Chondrocyte (in vitro differentiated cells): ENCODE measurements at regions not wholly inside any gene's neighbourhood (a gene's known extent, or its start where the extent isn't known, plus 50 kb on each side); places are given as distances from the start of the nearest gene placed in this dataset.

Experiments used
- DNase-seq: peaks from one replicate; pipeline ENCODE4 v3.0.0; 2021; ENCODE audit warnings: mixed read lengths, low spot score
- H3K27ac Mint-ChIP-seq: one replicate; pipeline ENCODE4 v1.8.0; 2021; ENCODE audit warnings: mild to moderate bottlenecking, moderate library complexity, mixed read lengths; ENCODE audit not compliant: unreplicated experiment
- H3K27me3 Mint-ChIP-seq: 2 replicates; pipeline ENCODE4 v1.8.0; 2021; ENCODE audit warnings: low read depth, mixed read lengths
- H3K36me3 Mint-ChIP-seq: 2 replicates; pipeline ENCODE4 v1.8.0; 2021; ENCODE audit warnings: low read depth, mixed read lengths
- H3K4me1 Mint-ChIP-seq: 2 replicates; pipeline ENCODE4 v1.8.0; 2021; ENCODE audit warnings: low read depth, mild to moderate bottlenecking, mixed read lengths
- H3K4me3 Mint-ChIP-seq: one replicate; pipeline ENCODE4 v1.8.0; 2021; ENCODE audit warnings: mild to moderate bottlenecking, moderate library complexity, mixed read lengths; ENCODE audit not compliant: unreplicated experiment
- H3K9me3 Mint-ChIP-seq: 2 replicates; pipeline ENCODE4 v1.8.0; 2021; ENCODE audit warnings: low read depth, mixed read lengths
- TF ChIP-seq, protein P1 (sequence below): fragments of 200-600 bp; sonication (generic); IDR thresholded peaks from 2 replicates; pipeline ENCODE4 v1.5.0; 2021; ENCODE audit warnings: antibody characterized with exemption, mild to moderate bottlenecking, moderate library complexity

DNA sequence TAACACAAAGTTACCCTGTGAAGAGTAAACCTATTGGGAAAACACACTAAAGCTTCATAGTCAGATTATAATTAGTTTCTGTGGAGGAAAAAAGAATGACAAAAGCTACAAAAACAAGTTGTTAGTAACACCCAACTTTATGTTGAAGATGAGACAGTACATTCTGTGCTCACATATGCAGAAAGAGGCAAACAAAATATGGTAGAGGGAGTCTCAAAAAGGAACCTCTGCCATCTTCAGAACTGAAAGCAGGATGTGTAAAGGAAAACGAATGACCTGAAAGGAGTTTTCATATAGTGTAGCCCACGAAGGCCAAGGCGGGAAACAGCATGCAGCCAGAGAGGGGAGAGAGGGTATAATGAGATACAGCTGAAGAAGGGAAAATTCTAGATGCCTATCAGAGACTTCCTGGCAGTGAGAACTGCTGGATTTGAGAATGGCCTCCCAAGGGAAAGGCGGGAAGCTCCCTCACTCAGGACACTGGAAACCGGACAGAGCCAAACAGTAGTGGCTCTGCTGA lies 84.1 kb upstream of the HEY2 start:
- Mint-ChIP-seq H3K27me3 (no peaks in the 10 kb centered on the region), H3K4me3 (no peak overlapping the region), H3K27ac (no peak overlapping the region), H3K36me3 (no peaks in the 10 kb centered on the region), H3K4me1 (peaks cover 15% of the 10 kb centered on the region), H3K9me3 (no peaks in the 10 kb centered on the region)
- no peak for DNase-seq
- TF ChIP-seq, protein P1, sequence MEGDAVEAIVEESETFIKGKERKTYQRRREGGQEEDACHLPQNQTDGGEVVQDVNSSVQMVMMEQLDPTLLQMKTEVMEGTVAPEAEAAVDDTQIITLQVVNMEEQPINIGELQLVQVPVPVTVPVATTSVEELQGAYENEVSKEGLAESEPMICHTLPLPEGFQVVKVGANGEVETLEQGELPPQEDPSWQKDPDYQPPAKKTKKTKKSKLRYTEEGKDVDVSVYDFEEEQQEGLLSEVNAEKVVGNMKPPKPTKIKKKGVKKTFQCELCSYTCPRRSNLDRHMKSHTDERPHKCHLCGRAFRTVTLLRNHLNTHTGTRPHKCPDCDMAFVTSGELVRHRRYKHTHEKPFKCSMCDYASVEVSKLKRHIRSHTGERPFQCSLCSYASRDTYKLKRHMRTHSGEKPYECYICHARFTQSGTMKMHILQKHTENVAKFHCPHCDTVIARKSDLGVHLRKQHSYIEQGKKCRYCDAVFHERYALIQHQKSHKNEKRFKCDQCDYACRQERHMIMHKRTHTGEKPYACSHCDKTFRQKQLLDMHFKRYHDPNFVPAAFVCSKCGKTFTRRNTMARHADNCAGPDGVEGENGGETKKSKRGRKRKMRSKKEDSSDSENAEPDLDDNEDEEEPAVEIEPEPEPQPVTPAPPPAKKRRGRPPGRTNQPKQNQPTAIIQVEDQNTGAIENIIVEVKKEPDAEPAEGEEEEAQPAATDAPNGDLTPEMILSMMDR, result no peak

DNA sequence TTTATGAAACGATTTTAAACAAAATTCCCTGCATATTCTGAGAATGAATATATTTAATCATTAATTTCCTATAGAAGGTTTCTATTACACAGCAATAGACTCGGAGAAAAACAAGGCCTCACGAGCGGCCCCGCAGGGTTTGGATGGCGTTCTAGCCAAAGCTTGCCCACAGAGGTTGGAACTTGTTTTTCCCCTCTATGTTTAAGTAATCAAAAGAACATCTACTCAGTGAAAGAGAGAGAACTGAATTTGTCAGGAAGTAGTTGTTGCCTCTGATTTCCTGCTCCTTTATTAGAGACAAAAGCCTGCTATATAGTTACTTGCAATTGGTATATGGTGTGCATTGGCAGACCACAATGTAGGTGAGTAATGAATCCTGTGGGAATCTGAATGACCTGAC lies 82.1 kb upstream of the HEY2 start:
- Mint-ChIP-seq H3K27ac (no peak overlapping the region), H3K27me3 (no peaks in the 10 kb centered on the region), H3K9me3 (no peaks in the 10 kb centered on the region), H3K4me1 (peaks cover 19% of the 10 kb centered on the region), H3K36me3 (no peaks in the 10 kb centered on the region), H3K4me3 (no peak overlapping the region)
- TF ChIP-seq, protein P1, result no peak
- no peak for DNase-seq

DNA sequence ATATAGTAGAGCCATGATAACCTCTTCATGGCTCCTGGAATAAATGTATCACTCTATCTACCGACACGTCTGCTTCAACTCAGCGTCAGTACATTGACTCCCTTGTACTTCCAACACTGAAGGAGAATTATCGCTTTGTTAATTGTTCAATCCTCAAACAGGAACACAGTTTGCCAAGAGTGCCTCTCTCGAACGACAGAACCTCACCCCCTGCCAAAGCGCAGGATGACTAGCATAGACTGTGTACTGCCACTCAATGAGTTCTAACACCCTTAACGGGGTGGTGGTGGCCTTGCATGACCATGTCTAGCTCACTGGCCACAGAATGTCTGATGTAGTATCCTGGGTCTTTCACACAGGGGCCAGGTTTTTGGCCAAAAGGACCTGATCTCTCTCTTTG lies 81.4 kb upstream of the HEY2 start:
- TF ChIP-seq, protein P1, result no peak
- Mint-ChIP-seq H3K27me3 (no peaks in the 10 kb centered on the region), H3K9me3 (no peaks in the 10 kb centered on the region), H3K27ac (no peak overlapping the region), H3K36me3 (no peaks in the 10 kb centered on the region), H3K4me3 (no peak overlapping the region), H3K4me1 (peaks cover 12% of the 10 kb centered on the region)
- DNase-seq, result no peak

DNA sequence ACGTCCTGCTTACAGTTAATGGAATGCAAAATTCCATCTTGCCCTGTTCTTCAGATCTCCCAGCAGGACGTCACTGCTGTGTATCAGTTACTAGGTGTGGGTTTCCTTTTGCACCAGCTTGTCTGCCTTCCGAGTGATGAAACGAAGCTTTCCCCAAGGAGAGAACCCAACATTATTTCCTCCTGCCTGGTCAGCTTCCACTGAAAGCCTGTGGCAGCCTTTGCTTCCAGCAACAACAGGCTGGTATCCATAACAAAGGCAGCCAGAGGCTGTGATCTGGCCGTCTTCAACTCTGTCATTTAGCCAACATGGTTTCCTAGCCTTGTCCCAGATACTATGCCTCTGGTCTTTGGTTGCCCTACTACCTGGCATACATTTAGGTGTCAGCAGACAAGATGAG lies 78.9 kb upstream of the HEY2 start:
- H3K36me3 Mint-ChIP-seq, result no peaks in the 10 kb centered on the region
- H3K27me3 Mint-ChIP-seq, result no peaks in the 10 kb centered on the region
- peaks cover 32% of the 10 kb centered on the region for H3K4me1 Mint-ChIP-seq
- H3K27ac Mint-ChIP-seq, result peak overlapping the region; percentile 28
- no peak overlapping the region for H3K4me3 Mint-ChIP-seq
- no peaks in the 10 kb centered on the region for H3K9me3 Mint-ChIP-seq
- DNase-seq, result no peak
- TF ChIP-seq, protein P1, result no peak

DNA sequence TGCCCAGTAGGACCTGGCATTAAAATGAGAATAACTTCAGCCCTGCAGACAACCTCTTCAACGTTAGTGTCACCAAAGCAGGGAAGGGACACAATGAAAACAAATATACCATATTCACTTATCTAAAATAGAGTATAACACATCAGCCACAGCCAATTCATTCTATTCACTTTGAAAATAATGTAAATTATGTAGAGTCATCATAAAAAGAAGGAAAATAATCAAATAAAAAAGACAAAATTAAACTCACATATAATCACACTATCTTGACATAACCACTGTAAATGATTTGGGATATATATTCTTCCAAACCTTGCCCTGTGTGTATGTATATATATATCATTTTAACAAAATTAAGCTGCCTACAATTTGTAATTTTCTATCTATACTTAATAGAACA lies 78.1 kb upstream of the HEY2 start:
- Mint-ChIP-seq H3K4me3 (no peak overlapping the region), H3K27me3 (no peaks in the 10 kb centered on the region), H3K36me3 (no peaks in the 10 kb centered on the region), H3K9me3 (no peaks in the 10 kb centered on the region), H3K27ac (no peak overlapping the region), H3K4me1 (peaks cover 39% of the 10 kb centered on the region)
- DNase-seq, result no peak
- TF ChIP-seq, protein P1, result no peak
